H9 (cell line): ENCODE measurements at regions not wholly inside any gene's neighbourhood (a gene's known extent, or its start where the extent isn't known, plus 50 kb on each side); places are given as distances from the start of the nearest gene placed in this dataset.

Experiments used
- DNase-seq: peaks from one replicate; pipeline ENCODE4 v3.0.0-alpha.2; 2017
- H2AFZ ChIP-seq: one replicate; pipeline ENCODE4 v1.6.1; 2013; ENCODE audit warnings: mild to moderate bottlenecking, low read length, control low read depth, moderate library complexity
- H2AK5ac ChIP-seq: 2 replicates; pipeline ENCODE4 v1.6.1; 2013; ENCODE audit warnings: low read length, control low read depth, mixed read lengths; ENCODE audit not compliant: insufficient read length
- H2BK120ac ChIP-seq: one replicate; pipeline ENCODE4 v1.6.1; 2013; ENCODE audit warnings: low read depth, mild to moderate bottlenecking, low read length, control low read depth, inconsistent platforms; ENCODE audit not compliant: poor library complexity, severe bottlenecking
- H2BK12ac ChIP-seq: 2 replicates; pipeline ENCODE4 v1.6.1; 2013; ENCODE audit warnings: low read length, control low read depth, mixed read lengths, low read depth; ENCODE audit not compliant: insufficient read length
- H2BK15ac ChIP-seq: 2 replicates; pipeline ENCODE4 v1.6.1; 2013; ENCODE audit warnings: low read depth, low read length, control low read depth
- H2BK20ac ChIP-seq: one replicate; pipeline ENCODE4 v1.6.1; 2013; ENCODE audit warnings: low read depth, mild to moderate bottlenecking, low read length, control low read depth, inconsistent platforms; ENCODE audit not compliant: poor library complexity, severe bottlenecking
- H2BK5ac ChIP-seq: 2 replicates; pipeline ENCODE4 v1.6.1; 2013; ENCODE audit warnings: low read length, control low read depth, mixed read lengths; ENCODE audit not compliant: insufficient read length
- H3K14ac ChIP-seq: 2 replicates; pipeline ENCODE4 v1.6.1; 2013; ENCODE audit warnings: low read length, control low read depth; ENCODE audit not compliant: insufficient read depth
- H3K18ac ChIP-seq: 2 replicates; pipeline ENCODE4 v1.6.1; 2013; ENCODE audit warnings: low read depth, mild to moderate bottlenecking, mixed read lengths, low read length, control low read depth; ENCODE audit not compliant: insufficient read length
- H3K23ac ChIP-seq: 2 replicates; pipeline ENCODE4 v1.6.1; 2013; ENCODE audit warnings: low read length, control low read depth, mixed read lengths, low read depth; ENCODE audit not compliant: insufficient read length
- H3K23me2 ChIP-seq: 2 replicates; pipeline ENCODE4 v1.6.1; 2013; ENCODE audit warnings: low read depth, mild to moderate bottlenecking, mixed read lengths, low read length, control low read depth; ENCODE audit not compliant: insufficient read length, poor library complexity, severe bottlenecking
- H3K27ac ChIP-seq: 2 replicates; pipeline ENCODE4 v1.5.1; 2013; ENCODE audit warnings: low read length, control low read depth, mixed read lengths, low read depth; ENCODE audit not compliant: insufficient read length
- H3K27me3 ChIP-seq: 2 replicates; pipeline ENCODE4 v1.6.1; 2013; ENCODE audit warnings: low read length, control low read depth, inconsistent platforms; ENCODE audit not compliant: insufficient read depth
- H3K4ac ChIP-seq: 2 replicates; pipeline ENCODE4 v1.6.1; 2013; ENCODE audit warnings: low read depth, mild to moderate bottlenecking, control low read depth, inconsistent platforms, low read length, moderate library complexity
- H3K4me1 ChIP-seq: 2 replicates; pipeline ENCODE4 v1.6.1; 2013; ENCODE audit warnings: low read length, control low read depth, inconsistent platforms; ENCODE audit not compliant: insufficient read depth
- H3K4me2 ChIP-seq: 2 replicates; pipeline ENCODE4 v1.6.1; 2013; ENCODE audit warnings: low read length, control low read depth, mixed read lengths; ENCODE audit not compliant: insufficient read length, insufficient read depth
- H3K56ac ChIP-seq: 2 replicates; pipeline ENCODE4 v1.6.1; 2013; ENCODE audit warnings: low read depth, mild to moderate bottlenecking, mixed read lengths, low read length, control low read depth; ENCODE audit not compliant: insufficient read length
- H3K79me1 ChIP-seq: 2 replicates; pipeline ENCODE4 v1.6.1; 2013; ENCODE audit warnings: low read depth, mild to moderate bottlenecking, moderate library complexity, low read length, control low read depth, inconsistent platforms; ENCODE audit not compliant: insufficient read depth, poor library complexity, severe bottlenecking
- H3K79me2 ChIP-seq: 2 replicates; pipeline ENCODE4 v1.6.1; 2013; ENCODE audit warnings: low read length, control low read depth, inconsistent platforms; ENCODE audit not compliant: insufficient read depth
- H3K9ac ChIP-seq: 2 replicates; pipeline ENCODE4 v1.6.1; 2013; ENCODE audit warnings: low read length, control low read depth, mixed read lengths; ENCODE audit not compliant: insufficient read length; ENCODE audit errors: extremely low read depth
- H3K9me3 ChIP-seq: one replicate; pipeline ENCODE4 v1.6.1; 2013; ENCODE audit warnings: low read depth, low read length, inconsistent platforms; ENCODE audit not compliant: control insufficient read depth
- H3T11ph ChIP-seq: one replicate; pipeline ENCODE4 v1.6.1; 2013; ENCODE audit warnings: mild to moderate bottlenecking, low read length, control low read depth, inconsistent platforms
- H4K20me1 ChIP-seq: one replicate; pipeline ENCODE4 v1.6.1; 2013; ENCODE audit not compliant: control insufficient read depth, insufficient read length, insufficient read depth
- H4K5ac ChIP-seq: 2 replicates; pipeline ENCODE4 v1.6.1; 2013; ENCODE audit warnings: low read depth, mild to moderate bottlenecking, mixed read lengths, low read length, control low read depth; ENCODE audit not compliant: insufficient read length
- H4K8ac ChIP-seq: replicated peaks from 2 replicates; pipeline ENCODE4 v1.6.1; 2013; ENCODE audit warnings: low read length, control low read depth, mixed read lengths, low read depth; ENCODE audit not compliant: insufficient read length
- H4K91ac ChIP-seq: 2 replicates; pipeline ENCODE4 v1.6.1; 2013; ENCODE audit warnings: low read depth, mild to moderate bottlenecking, moderate library complexity, mixed read lengths, low read length, control low read depth; ENCODE audit not compliant: insufficient read length
- H3K27ac Mint-ChIP-seq, 3 experiments: 2 replicates in 2 of 3; 3 replicates in 1 of 3; pipeline ENCODE4 v1.8.0; 2020 to 2021; ENCODE audit warnings: mixed read lengths in 3 of 3, mild to moderate bottlenecking in 1 of 3, moderate library complexity in 1 of 3
- H3K27me3 Mint-ChIP-seq: 2 replicates; pipeline ENCODE4 v1.8.0; 2021; ENCODE audit warnings: low read depth, mild to moderate bottlenecking, moderate library complexity, mixed read lengths
- H3K36me3 Mint-ChIP-seq, 3 experiments: 2 replicates in 2 of 3; 3 replicates in 1 of 3; pipeline ENCODE4 v1.8.0; 2020 to 2021; ENCODE audit warnings: low read depth in 3 of 3, mixed read lengths in 3 of 3; ENCODE audit not compliant: insufficient read depth in 1 of 3
- H3K4me1 Mint-ChIP-seq, 2 experiments: 2 replicates each; pipeline ENCODE4 v1.8.0; 2020; ENCODE audit warnings: mixed read lengths in 2 of 2
- H3K4me3 Mint-ChIP-seq, 2 experiments: 2 replicates in 1 of 2; 3 replicates in 1 of 2; pipeline ENCODE4 v1.8.0; 2020 to 2021; ENCODE audit warnings: mild to moderate bottlenecking in 2 of 2, mixed read lengths in 2 of 2, moderate library complexity in 1 of 2
- H3K9me3 Mint-ChIP-seq, 2 experiments: 2 replicates in 1 of 2; 3 replicates in 1 of 2; pipeline ENCODE4 v1.8.0; 2020; ENCODE audit warnings: mild to moderate bottlenecking in 2 of 2, mixed read lengths in 2 of 2, moderate library complexity in 1 of 2
- WGBS: extraction: QIAGEN DNeasy Blood & Tissue Kit; methylation state at CpG from one replicate; pipeline ENCODE4 v1.1.7; 2013; ENCODE audit warnings: missing lambda C conversion rate, low lambda C conversion rate, mixed read lengths; ENCODE audit not compliant: insufficient read length; ENCODE audit errors: extremely low coverage; 5-methylcytosine and 5-hydroxymethylcytosine counted together
- TF ChIP-seq, protein P1 (sequence below): fragments of 200-600 bp; sonication (generic); conservative IDR thresholded peaks from 3 replicates; pipeline ENCODE4 v1.8.0; 2021; ENCODE audit warnings: antibody characterized with exemption, mild to moderate bottlenecking

DNA sequence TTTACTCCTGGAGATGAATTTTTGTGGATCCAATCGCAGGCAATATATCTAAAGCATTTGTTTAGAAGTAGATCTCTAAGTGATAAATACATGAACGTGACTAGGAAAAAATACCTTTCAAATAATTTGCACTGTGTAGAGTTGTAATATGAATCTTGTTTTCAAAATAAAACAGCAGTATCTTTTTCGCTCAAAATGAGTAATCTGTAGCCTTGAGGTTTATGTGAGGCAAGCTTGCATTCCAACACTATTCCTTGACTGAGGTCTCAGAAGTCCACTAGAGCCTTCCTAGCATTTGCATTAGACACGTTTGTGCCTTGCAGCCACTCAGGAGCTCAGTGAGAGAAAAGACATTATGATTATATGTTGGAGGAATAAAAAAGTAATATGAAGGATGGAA is 138.3 kb upstream of the ROBO1 start:
- Mint-ChIP-seq H3K4me3 (no peak overlapping the region), H3K4me1 (0 out of 4 replicates have a peak, but pooled peaks cover 0 to 3% of the 10 kb centered on the region in 2 experiments), H3K9me3 (no peaks in the 10 kb centered on the region), H3K27ac (no peak overlapping the region; a peak in 1 of 7 replicates), H3K27me3 (no peaks in the 10 kb centered on the region), H3K36me3 (no peaks in the 10 kb centered on the region)
- Histone ChIP-seq H3K9me3 (no peaks in the 10 kb centered on the region), H2BK12ac (no peak overlapping the region), H2AFZ (no peak overlapping the region), H3K4me2 (no peak overlapping the region), H2BK20ac (no peak overlapping the region), H2BK120ac (no peak overlapping the region), H3T11ph (no peak overlapping the region), H3K79me1 (no peaks in the 10 kb centered on the region), H3K14ac (no peak overlapping the region), H4K20me1 (no peaks in the 10 kb centered on the region), H2BK5ac (no peak overlapping the region), H3K27me3 (no peaks in the 10 kb centered on the region), H3K23me2 (no peaks in the 10 kb centered on the region), H4K8ac (no peak overlapping the region), H3K4ac (no peak overlapping the region), H2BK15ac (no peak overlapping the region), H3K27ac (no peak overlapping the region), H3K18ac (no peak overlapping the region), H4K5ac (no peak overlapping the region), H2AK5ac (no peak overlapping the region), H4K91ac (no peak overlapping the region), H3K56ac (no peak overlapping the region), H3K79me2 (no peaks in the 10 kb centered on the region), H3K23ac (no peak overlapping the region), H3K9ac (no peak overlapping the region), H3K4me1 (no peaks in the 10 kb centered on the region)
- DNase-seq: no peak
- no CpG with 5 or more reads among the region's 4 CpGs for WGBS
- TF ChIP-seq, protein P1, sequence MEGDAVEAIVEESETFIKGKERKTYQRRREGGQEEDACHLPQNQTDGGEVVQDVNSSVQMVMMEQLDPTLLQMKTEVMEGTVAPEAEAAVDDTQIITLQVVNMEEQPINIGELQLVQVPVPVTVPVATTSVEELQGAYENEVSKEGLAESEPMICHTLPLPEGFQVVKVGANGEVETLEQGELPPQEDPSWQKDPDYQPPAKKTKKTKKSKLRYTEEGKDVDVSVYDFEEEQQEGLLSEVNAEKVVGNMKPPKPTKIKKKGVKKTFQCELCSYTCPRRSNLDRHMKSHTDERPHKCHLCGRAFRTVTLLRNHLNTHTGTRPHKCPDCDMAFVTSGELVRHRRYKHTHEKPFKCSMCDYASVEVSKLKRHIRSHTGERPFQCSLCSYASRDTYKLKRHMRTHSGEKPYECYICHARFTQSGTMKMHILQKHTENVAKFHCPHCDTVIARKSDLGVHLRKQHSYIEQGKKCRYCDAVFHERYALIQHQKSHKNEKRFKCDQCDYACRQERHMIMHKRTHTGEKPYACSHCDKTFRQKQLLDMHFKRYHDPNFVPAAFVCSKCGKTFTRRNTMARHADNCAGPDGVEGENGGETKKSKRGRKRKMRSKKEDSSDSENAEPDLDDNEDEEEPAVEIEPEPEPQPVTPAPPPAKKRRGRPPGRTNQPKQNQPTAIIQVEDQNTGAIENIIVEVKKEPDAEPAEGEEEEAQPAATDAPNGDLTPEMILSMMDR: no peak
